ENCODE measurements at regions not wholly inside any gene's neighbourhood (a gene's known extent, or its start where the extent isn't known, plus 50 kb on each side); places are given as distances from the start of the nearest gene placed in this dataset.

DNA sequence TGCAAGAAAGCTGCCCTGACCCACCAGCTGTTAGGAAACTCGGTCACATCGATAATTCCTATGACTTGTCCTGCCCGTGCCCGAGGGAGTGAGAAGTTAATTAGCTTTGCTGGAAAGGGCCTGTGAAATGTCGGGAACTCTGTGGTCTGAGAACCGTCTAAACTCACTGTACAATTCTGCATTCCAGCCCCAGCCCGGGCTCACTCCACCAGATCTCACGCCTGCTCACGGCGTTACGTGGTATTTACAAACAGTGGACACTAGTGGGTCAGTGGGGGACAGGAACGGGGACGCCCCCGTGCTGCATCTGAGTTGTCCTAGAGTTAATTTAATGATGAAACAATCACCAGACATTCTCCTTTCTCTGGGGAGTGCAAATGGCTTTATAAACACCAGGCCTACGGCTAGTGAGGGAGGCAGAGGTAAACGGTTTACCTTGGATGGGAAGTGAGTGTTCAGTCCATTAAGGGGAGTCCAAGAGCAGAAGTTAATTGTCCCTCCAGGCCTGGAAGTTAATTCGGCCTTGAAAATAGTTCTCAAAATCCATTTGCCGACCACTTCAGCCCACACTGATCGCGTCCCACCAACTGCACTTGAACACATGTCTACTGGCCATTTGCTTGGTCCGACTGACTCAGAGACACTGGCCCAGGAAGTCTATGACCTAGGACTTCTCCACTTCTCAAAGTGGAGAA, 93.5 kb upstream of the MED13L start:
- TF ChIP-seq, protein P1, sequence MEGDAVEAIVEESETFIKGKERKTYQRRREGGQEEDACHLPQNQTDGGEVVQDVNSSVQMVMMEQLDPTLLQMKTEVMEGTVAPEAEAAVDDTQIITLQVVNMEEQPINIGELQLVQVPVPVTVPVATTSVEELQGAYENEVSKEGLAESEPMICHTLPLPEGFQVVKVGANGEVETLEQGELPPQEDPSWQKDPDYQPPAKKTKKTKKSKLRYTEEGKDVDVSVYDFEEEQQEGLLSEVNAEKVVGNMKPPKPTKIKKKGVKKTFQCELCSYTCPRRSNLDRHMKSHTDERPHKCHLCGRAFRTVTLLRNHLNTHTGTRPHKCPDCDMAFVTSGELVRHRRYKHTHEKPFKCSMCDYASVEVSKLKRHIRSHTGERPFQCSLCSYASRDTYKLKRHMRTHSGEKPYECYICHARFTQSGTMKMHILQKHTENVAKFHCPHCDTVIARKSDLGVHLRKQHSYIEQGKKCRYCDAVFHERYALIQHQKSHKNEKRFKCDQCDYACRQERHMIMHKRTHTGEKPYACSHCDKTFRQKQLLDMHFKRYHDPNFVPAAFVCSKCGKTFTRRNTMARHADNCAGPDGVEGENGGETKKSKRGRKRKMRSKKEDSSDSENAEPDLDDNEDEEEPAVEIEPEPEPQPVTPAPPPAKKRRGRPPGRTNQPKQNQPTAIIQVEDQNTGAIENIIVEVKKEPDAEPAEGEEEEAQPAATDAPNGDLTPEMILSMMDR (IDR thresholded peaks at IDR 0.05; ENCODE audit: low read depth, low read length), result no peak
- TF ChIP-seq POLR2A (IDR thresholded peaks at IDR 0.05; ENCODE audit: extremely low read depth, insufficient read length) (no peak), MAX (IDR thresholded peaks at IDR 0.05; ENCODE audit: low read depth, low read length) (no peak), MYC (IDR thresholded peaks at IDR 0.05; ENCODE audit: low read depth, low read length) (no peak)
